OCI-LY3 (cell line): ENCODE measurements at regions not wholly inside any gene's neighbourhood (a gene's known extent, or its start where the extent isn't known, plus 50 kb on each side); places are given as distances from the start of the nearest gene placed in this dataset.

Experiments
- CTCF ChIP-seq: fragments of 200-600, 300-600 bp; sonication (generic); IDR thresholded peaks from 2 replicates; pipeline ENCODE4 v1.5.1; 2014; ENCODE audit warnings: antibody characterized with exemption, low read length, low read depth
- EZH2phosphoT487 ChIP-seq: fragments of 200-600 bp; shearing (Covaris generic); IDR thresholded peaks from 2 replicates; pipeline ENCODE4 v1.6.1; 2018; ENCODE audit warnings: antibody characterized with exemption, mixed run types, low read depth

- TF ChIP-seq CTCF, result no peak
- TF ChIP-seq EZH2phosphoT487, result no peak
These were observed 61.0 kb upstream of the SLC24A5 start for GRCh38 chr15:48059791-48060190.
